Panc1 (cell line): ENCODE measurements at regions not wholly inside any gene's neighbourhood (a gene's known extent, or its start where the extent isn't known, plus 50 kb on each side); places are given as distances from the start of the nearest gene placed in this dataset.
A peak's percentile ranks its signal among the peaks of the same experiment; 100 is the strongest.

ENCODE experiments used
- ATAC-seq: fragments of 200-7000 bp; cut with Tn5 transposase; 2 replicates; pipeline ENCODE4 v1.9.1; 2020; ENCODE audit warnings: mild to moderate bottlenecking, moderate library complexity
- BruUV-seq: library from RNA; stranded (reverse); fragments of 400-500 nt; replicated peaks from 2 replicates; lab custom pipeline; 2021; lab: Mats Ljungman, UMichigan
- CTCF ChIA-PET: fragments of 300-600 bp; sonication (Branson Sonifier 250); formaldehyde crosslinking; loops from one replicate; lab custom pipeline; 2022; ENCODE audit warnings: antibody characterized with exemption; lab: Charles Lee
- POLR2A ChIA-PET: fragments of 300-600 bp; sonication (Branson Sonifier 250); formaldehyde crosslinking; loops from one replicate; lab custom pipeline; 2022; ENCODE audit warnings: antibody characterized with exemption; lab: Charles Lee
- DNase-seq: peaks from one replicate; pipeline ENCODE4 v3.0.0-alpha.2; 2010; ENCODE audit warnings: low read depth, low spot score
- H3K27ac ChIP-seq: 2 replicates; pipeline ENCODE4 v1.5.1; 2011; ENCODE audit warnings: mild to moderate bottlenecking, low read length, inconsistent platforms
- H3K27me3 ChIP-seq: fragments of 200-500 bp; sonication (Bioruptor generic); 2 replicates; pipeline ENCODE4 v1.6.0; 2014; ENCODE audit warnings: low read length, inconsistent platforms; ENCODE audit not compliant: control insufficient read depth, insufficient read depth
- H3K36me3 ChIP-seq: fragments of 200-500 bp; sonication (Bioruptor generic); 2 replicates; pipeline ENCODE4 v1.5.1; 2014; ENCODE audit warnings: inconsistent platforms, mild to moderate bottlenecking, low read length, moderate library complexity; ENCODE audit not compliant: control insufficient read depth, insufficient read depth
- H3K4me1 ChIP-seq: 2 replicates; pipeline ENCODE4 v1.5.1; 2011; ENCODE audit warnings: inconsistent platforms, mild to moderate bottlenecking, low read length, moderate library complexity; ENCODE audit not compliant: control insufficient read depth, insufficient read depth
- H3K4me3 ChIP-seq, 2 experiments: 2 replicates each; pipeline ENCODE4 v1.5.1; 2011 to 2012; ENCODE audit warnings: low read depth in 2 of 2, low read length in 2 of 2, mild to moderate bottlenecking in 2 of 2, inconsistent platforms in 1 of 2, moderate library complexity in 1 of 2
- H3K9me3 ChIP-seq: fragments of 200-500 bp; sonication (Bioruptor generic); 2 replicates; pipeline ENCODE4 v1.5.1; 2014; ENCODE audit warnings: low read depth, mild to moderate bottlenecking, inconsistent platforms, low read length, moderate library complexity; ENCODE audit not compliant: control insufficient read depth, insufficient read depth
- POLR2AphosphoS5 ChIP-seq: IDR thresholded peaks from 2 replicates; pipeline ENCODE4 v1.6.1; 2012; ENCODE audit warnings: mild to moderate bottlenecking, low read depth, low read length, moderate library complexity
- SIN3A ChIP-seq: IDR thresholded peaks from 2 replicates; pipeline ENCODE4 v1.6.1; 2012; ENCODE audit warnings: low read depth, mild to moderate bottlenecking, low read length, moderate library complexity, borderline replicate concordance; ENCODE audit not compliant: insufficient read depth
- TCF7L2 ChIP-seq: IDR thresholded peaks from 2 replicates; pipeline ENCODE4 v1.6.1; 2011; ENCODE audit warnings: mild to moderate bottlenecking, low read depth, low read length, inconsistent platforms
- in situ Hi-C: cut with HindIII; loops from 2 replicates; pipeline ENCODE4 v1.10.0; 2016; ENCODE audit warnings: low sequenced_read_pairs, low pct_unique_long_range_greater_than_20kb
- intact Hi-C: fragments of 100-400 bp; cut with micrococcal nuclease; formaldehyde crosslinking; loops from one replicate; pipeline ENCODE4 v1.10.0; 2022; ENCODE audit not compliant: unreplicated experiment
- TF ChIP-seq, protein P1 (sequence below), 2 experiments: IDR thresholded peaks; 2 replicates each; pipeline ENCODE4 v1.6.1; 2011 to 2012; ENCODE audit warnings: low read depth in 2 of 2, control low read depth in 1 of 2, low read length in 1 of 2, mild to moderate bottlenecking in 1 of 2, moderate library complexity in 1 of 2; ENCODE audit not compliant: insufficient read depth in 1 of 2
- TF ChIP-seq, protein P2 (sequence below): fragments of 450-650 bp; IDR thresholded peaks from 2 replicates; pipeline ENCODE4 v1.5.1; 2017; ENCODE audit warnings: mild to moderate bottlenecking

DNA sequence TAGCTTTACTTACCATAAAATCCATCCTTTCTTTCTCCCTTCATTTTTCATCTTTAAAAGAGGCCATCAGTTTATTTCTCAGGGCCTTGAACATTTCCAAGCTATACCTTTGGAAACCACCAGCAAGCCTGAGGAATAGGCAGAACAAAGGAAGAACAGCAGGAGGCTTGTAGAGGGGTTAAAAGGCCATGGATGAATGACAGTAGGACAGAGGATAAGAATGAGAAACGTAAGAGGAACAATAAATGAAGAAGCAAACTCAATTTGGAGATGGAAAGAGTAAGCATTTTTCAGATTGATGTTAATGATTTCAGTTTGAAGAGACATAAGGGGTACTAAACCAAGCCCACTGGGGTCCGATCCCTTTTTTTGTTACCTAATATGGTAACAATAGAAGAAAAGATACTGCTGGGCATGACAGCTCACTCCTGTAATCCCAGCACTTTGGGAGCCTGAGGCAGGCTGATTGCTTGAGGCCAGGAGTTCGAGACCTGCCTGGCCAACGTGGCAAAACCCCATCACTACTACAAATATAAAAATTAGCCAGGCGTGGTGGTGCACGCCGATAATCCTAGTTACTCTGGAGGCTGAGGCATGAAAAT lies 106.6 kb upstream of the NMUR2 start:
- Histone ChIP-seq H3K4me1 (no peaks in the 10 kb centered on the region), H3K36me3 (no peaks in the 10 kb centered on the region), H3K9me3 (no peaks in the 10 kb centered on the region), H3K27ac (no peak overlapping the region), H3K4me3 (no peak overlapping the region), H3K27me3 (no peaks in the 10 kb centered on the region; the same call in 1 of the 2 replicates)
- ChIA-PET POLR2A (no interaction called here), CTCF (no interaction called here)
- no TSS peak for BruUV-seq
- intact Hi-C loops: no loop called here
- in situ Hi-C loops: no loop called here
- no peak for ATAC-seq
- TF ChIP-seq, protein P1, sequence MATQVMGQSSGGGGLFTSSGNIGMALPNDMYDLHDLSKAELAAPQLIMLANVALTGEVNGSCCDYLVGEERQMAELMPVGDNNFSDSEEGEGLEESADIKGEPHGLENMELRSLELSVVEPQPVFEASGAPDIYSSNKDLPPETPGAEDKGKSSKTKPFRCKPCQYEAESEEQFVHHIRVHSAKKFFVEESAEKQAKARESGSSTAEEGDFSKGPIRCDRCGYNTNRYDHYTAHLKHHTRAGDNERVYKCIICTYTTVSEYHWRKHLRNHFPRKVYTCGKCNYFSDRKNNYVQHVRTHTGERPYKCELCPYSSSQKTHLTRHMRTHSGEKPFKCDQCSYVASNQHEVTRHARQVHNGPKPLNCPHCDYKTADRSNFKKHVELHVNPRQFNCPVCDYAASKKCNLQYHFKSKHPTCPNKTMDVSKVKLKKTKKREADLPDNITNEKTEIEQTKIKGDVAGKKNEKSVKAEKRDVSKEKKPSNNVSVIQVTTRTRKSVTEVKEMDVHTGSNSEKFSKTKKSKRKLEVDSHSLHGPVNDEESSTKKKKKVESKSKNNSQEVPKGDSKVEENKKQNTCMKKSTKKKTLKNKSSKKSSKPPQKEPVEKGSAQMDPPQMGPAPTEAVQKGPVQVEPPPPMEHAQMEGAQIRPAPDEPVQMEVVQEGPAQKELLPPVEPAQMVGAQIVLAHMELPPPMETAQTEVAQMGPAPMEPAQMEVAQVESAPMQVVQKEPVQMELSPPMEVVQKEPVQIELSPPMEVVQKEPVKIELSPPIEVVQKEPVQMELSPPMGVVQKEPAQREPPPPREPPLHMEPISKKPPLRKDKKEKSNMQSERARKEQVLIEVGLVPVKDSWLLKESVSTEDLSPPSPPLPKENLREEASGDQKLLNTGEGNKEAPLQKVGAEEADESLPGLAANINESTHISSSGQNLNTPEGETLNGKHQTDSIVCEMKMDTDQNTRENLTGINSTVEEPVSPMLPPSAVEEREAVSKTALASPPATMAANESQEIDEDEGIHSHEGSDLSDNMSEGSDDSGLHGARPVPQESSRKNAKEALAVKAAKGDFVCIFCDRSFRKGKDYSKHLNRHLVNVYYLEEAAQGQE (IDR thresholded peaks at IDR 0.05; ENCODE audit: insufficient read depth in 1 of 2, low read depth in 2 of 2, low read length in 1 of 2): no peak
- TF ChIP-seq TCF7L2 (no peak), SIN3A (no peak), POLR2AphosphoS5 (no peak)
- TF ChIP-seq, protein P2, sequence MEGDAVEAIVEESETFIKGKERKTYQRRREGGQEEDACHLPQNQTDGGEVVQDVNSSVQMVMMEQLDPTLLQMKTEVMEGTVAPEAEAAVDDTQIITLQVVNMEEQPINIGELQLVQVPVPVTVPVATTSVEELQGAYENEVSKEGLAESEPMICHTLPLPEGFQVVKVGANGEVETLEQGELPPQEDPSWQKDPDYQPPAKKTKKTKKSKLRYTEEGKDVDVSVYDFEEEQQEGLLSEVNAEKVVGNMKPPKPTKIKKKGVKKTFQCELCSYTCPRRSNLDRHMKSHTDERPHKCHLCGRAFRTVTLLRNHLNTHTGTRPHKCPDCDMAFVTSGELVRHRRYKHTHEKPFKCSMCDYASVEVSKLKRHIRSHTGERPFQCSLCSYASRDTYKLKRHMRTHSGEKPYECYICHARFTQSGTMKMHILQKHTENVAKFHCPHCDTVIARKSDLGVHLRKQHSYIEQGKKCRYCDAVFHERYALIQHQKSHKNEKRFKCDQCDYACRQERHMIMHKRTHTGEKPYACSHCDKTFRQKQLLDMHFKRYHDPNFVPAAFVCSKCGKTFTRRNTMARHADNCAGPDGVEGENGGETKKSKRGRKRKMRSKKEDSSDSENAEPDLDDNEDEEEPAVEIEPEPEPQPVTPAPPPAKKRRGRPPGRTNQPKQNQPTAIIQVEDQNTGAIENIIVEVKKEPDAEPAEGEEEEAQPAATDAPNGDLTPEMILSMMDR: no peak
- DNase-seq: no peak

DNA sequence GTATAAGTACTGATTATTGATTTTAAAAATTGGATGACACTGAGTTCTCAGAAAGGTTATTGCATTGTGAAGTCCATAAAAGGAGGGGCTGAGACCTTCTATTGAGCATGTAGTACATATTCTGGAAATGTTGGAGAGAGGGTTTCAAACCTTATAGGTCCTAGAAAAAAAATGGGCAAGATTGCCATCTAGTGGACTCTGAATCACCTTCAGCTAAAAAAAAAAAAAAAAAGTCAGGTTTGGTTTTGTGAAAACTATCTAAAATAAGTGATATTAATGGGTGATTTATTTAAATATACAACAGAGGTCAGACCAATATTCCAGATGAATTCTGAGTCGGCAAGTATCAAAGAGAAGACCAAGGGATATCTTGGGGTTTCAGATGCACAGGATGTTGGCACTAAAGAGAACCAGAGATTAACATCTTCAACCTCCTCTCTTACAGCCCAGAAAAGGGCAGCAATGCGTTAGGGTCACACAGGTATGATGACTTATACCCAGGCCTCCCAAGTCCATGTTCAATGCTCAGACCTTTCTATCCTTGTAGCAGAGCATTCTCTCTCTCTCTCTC lies 109.8 kb upstream of the NMUR2 start:
- ChIA-PET CTCF (interaction anchor here (0.6 to 0.9 kb wide), 3 partner anchors 165 to 1471 kb away, joined by 3 to 7 read pairs (median 4); no protein-coding TSS in a partner anchor), POLR2A (no interaction called here)
- ATAC-seq: 0 out of 2 replicates have a peak, but pooled peaks have one; percentile 60
- no peaks in the 10 kb centered on the region for H3K36me3 ChIP-seq
- in situ Hi-C loops (no loop called here), intact Hi-C loops (no loop called here)
- TF ChIP-seq, protein P2: peak; percentile 67; the same call in 1 of the 2 replicates
- no peak for TF ChIP-seq TCF7L2
- no peaks in the 10 kb centered on the region for H3K9me3 ChIP-seq
- H3K4me1 ChIP-seq: no peaks in the 10 kb centered on the region
- H3K4me3 ChIP-seq: no peak overlapping the region
- DNase-seq: no peak
- no TSS peak for BruUV-seq
- H3K27me3 ChIP-seq: no peaks in the 10 kb centered on the region; the same call in 1 of the 2 replicates
- H3K27ac ChIP-seq: no peak overlapping the region
